RWPE2 (cell line): ENCODE measurements at regions not wholly inside any gene's neighbourhood (a gene's known extent, or its start where the extent isn't known, plus 50 kb on each side); places are given as distances from the start of the nearest gene placed in this dataset.

ENCODE experiments used
- ATAC-seq: fragments of 200-7000 bp; cut with Tn5 transposase; 3 replicates; pipeline ENCODE4 v1.9.1; 2021; ENCODE audit warnings: low read depth
- DNase-seq: peaks from one replicate; pipeline ENCODE4 v3.0.0-alpha.2; 2020; ENCODE audit warnings: low spot score
- H3K27ac ChIP-seq: fragments of 450-650 bp; 2 replicates; pipeline ENCODE4 v1.5.1; 2017; ENCODE audit warnings: mild to moderate bottlenecking; ENCODE audit not compliant: poor library complexity, severe bottlenecking
- H3K27me3 ChIP-seq: fragments of 250-450 bp; sonication (Bioruptor Pico); 2 replicates; pipeline ENCODE4 v1.5.1; 2021; ENCODE audit warnings: mild to moderate bottlenecking, moderate library complexity; ENCODE audit not compliant: insufficient read depth, poor library complexity, severe bottlenecking
- H3K36me3 ChIP-seq: fragments of 250-450 bp; sonication (Bioruptor Pico); 2 replicates; pipeline ENCODE4 v1.5.1; 2020; ENCODE audit warnings: low read depth, mild to moderate bottlenecking, moderate library complexity
- H3K4me1 ChIP-seq: fragments of 250-450 bp; sonication (Bioruptor Pico); 2 replicates; pipeline ENCODE4 v1.5.1; 2021; ENCODE audit warnings: mild to moderate bottlenecking, moderate library complexity; ENCODE audit not compliant: insufficient read depth, poor library complexity, severe bottlenecking
- H3K4me3 ChIP-seq: fragments of 250-450 bp; sonication (Bioruptor Pico); 2 replicates; pipeline ENCODE4 v1.5.1; 2021; ENCODE audit warnings: mild to moderate bottlenecking, moderate library complexity; ENCODE audit not compliant: severe bottlenecking
- H3K9me3 ChIP-seq: fragments of 250-450 bp; sonication (Bioruptor Pico); 2 replicates; pipeline ENCODE4 v1.5.1; 2021; ENCODE audit warnings: mild to moderate bottlenecking, moderate library complexity; ENCODE audit not compliant: severe bottlenecking
- TF ChIP-seq, protein P1 (sequence below): fragments of 450-650 bp; IDR thresholded peaks from one replicate; pipeline ENCODE4 v1.5.1; 2017; ENCODE audit warnings: mild to moderate bottlenecking, moderate library complexity; ENCODE audit not compliant: poor library complexity, severe bottlenecking

DNA sequence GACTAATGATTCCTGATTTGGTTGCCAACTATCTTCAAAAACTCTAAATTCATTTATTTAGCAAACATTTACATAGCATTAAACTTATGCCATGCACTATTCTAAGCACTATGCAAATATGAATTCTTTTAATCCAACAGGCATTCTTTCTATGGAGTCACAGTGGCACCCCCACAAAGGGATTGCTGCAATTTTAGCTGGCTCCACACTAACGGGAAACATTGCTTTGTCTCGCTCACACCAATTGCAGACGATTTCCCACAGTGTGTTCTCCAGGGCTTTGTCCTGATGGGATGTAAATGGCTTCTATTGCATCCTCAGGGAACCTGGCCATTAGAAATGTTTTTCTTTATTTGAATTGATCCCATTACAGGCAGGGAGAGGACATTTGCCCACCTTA is 259.1 kb downstream of the BARHL2 start:
- Histone ChIP-seq H3K27ac (no peak overlapping the region), H3K4me1 (no peaks in the 10 kb centered on the region), H3K4me3 (no peak overlapping the region), H3K27me3 (peaks cover 3% of the 10 kb centered on the region), H3K9me3 (no peaks in the 10 kb centered on the region), H3K36me3 (no peaks in the 10 kb centered on the region)
- DNase-seq, result no peak
- TF ChIP-seq, protein P1, sequence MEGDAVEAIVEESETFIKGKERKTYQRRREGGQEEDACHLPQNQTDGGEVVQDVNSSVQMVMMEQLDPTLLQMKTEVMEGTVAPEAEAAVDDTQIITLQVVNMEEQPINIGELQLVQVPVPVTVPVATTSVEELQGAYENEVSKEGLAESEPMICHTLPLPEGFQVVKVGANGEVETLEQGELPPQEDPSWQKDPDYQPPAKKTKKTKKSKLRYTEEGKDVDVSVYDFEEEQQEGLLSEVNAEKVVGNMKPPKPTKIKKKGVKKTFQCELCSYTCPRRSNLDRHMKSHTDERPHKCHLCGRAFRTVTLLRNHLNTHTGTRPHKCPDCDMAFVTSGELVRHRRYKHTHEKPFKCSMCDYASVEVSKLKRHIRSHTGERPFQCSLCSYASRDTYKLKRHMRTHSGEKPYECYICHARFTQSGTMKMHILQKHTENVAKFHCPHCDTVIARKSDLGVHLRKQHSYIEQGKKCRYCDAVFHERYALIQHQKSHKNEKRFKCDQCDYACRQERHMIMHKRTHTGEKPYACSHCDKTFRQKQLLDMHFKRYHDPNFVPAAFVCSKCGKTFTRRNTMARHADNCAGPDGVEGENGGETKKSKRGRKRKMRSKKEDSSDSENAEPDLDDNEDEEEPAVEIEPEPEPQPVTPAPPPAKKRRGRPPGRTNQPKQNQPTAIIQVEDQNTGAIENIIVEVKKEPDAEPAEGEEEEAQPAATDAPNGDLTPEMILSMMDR, result no peak
- ATAC-seq, result no peak

DNA sequence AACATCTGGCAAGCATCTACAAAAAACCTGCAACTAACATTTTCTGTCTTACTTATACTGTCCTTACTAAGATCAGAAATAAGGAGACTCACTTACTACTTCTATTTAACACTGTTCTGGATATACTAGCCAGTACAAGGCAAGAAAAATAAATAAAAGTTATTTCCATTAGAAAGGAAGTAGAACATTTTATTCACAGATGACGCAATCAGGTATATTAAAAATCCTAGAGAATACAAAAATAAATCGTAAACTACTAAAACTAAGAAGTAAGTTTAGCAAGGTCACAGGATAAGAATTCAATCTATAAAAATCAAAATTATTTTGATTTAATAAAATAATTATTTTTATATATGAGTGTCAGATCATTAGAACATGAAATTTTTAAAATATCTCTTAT is 264.6 kb downstream of the BARHL2 start:
- TF ChIP-seq, protein P1, result no peak
- Histone ChIP-seq H3K36me3 (no peaks in the 10 kb centered on the region), H3K9me3 (no peaks in the 10 kb centered on the region), H3K27ac (no peak overlapping the region), H3K27me3 (peaks cover 10% of the 10 kb centered on the region), H3K4me3 (no peak overlapping the region), H3K4me1 (no peaks in the 10 kb centered on the region)
- ATAC-seq (no peak), DNase-seq (no peak)

DNA sequence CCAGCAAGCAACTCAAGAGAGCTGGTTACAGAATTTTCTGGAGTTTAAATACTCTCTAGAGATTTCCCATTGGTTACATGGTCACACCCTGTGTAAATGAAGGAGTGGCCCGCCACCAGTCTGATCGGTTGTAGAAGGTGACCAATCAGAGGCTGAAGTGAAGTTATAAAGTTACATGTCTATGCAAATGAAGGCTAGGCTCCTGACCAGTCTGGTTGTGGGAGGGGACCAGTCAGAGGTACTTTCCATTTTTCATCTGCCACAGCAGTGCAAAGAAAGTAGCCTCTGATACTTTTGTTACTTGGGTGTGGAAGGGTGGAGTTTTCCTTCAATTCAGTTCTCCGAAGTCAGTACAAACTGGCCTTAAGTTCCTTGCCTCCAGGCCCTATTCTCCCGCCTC is 273.7 kb downstream of the BARHL2 start:
- DNase-seq (no peak), ATAC-seq (peak; percentile 27; the same call in 2 of the 3 replicates)
- peaks cover 5% of the 10 kb centered on the region for H3K27me3 ChIP-seq
- no peak overlapping the region for H3K27ac ChIP-seq
- no peaks in the 10 kb centered on the region for H3K36me3 ChIP-seq
- H3K9me3 ChIP-seq, result no peaks in the 10 kb centered on the region
- H3K4me1 ChIP-seq, result no peaks in the 10 kb centered on the region
- no peak overlapping the region for H3K4me3 ChIP-seq
- TF ChIP-seq, protein P1, result no peak

DNA sequence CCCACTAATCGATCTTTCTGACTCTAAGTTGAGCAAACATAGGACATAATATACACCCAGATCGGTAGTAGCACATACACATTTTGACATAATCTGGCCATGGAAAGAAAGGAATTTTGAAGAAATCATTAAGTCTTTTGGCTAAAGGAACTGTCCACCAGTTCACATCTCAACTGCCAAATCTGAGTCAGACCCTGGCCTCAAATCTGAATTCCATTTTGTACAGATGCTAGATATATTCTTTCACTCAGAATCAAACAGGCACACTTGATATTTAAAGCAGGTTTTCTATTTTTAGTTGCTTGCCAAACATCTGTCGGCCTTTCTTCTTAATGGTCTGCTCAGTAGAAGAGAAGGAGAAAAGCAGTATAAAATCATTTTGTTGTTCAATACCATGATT is 281.8 kb downstream of the BARHL2 start:
- ATAC-seq (no peak), DNase-seq (no peak)
- Histone ChIP-seq H3K36me3 (no peaks in the 10 kb centered on the region), H3K4me3 (no peak overlapping the region), H3K9me3 (no peaks in the 10 kb centered on the region), H3K27me3 (peaks cover 5% of the 10 kb centered on the region), H3K4me1 (no peaks in the 10 kb centered on the region), H3K27ac (no peak overlapping the region)
- TF ChIP-seq, protein P1, result no peak

DNA sequence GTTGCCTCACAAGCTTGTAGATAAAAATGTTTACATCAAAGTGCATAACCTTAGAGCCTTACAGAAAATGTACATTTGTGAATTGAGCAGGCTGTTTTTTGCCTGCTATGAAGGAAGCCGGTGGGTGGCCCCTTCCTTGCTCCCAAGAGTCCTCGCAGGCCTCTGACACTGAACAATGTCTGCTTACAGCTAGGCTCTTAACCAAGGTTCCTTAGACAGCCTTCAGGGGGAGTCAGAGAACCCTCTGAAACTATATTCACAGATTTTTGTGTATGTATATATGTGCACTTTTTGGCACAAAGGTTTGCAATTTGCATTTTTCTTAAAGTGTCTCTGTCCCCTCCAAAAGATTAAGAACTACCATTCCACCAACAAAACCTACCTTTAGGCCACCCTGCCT is 282.6 kb downstream of the BARHL2 start:
- H3K4me1 ChIP-seq, result no peaks in the 10 kb centered on the region
- H3K27ac ChIP-seq, result no peak overlapping the region
- H3K9me3 ChIP-seq, result no peaks in the 10 kb centered on the region
- H3K36me3 ChIP-seq, result no peaks in the 10 kb centered on the region
- TF ChIP-seq, protein P1, result no peak
- H3K27me3 ChIP-seq, result peaks cover 2% of the 10 kb centered on the region
- no peak for DNase-seq
- H3K4me3 ChIP-seq, result no peak overlapping the region
- no peak for ATAC-seq
